Right renal cortex interstitium (tissue), 3 donors: ENCODE measurements at regions not wholly inside any gene's neighbourhood (a gene's known extent, or its start where the extent isn't known, plus 50 kb on each side); places are given as distances from the start of the nearest gene placed in this dataset.

Source experiments
- DNase-seq, 3 donors: peaks; one replicate each; pipeline ENCODE4 v3.0.0-alpha.2; 2013; ENCODE audit warnings: low read depth in 3 of 3, low spot score in 2 of 3

DNA sequence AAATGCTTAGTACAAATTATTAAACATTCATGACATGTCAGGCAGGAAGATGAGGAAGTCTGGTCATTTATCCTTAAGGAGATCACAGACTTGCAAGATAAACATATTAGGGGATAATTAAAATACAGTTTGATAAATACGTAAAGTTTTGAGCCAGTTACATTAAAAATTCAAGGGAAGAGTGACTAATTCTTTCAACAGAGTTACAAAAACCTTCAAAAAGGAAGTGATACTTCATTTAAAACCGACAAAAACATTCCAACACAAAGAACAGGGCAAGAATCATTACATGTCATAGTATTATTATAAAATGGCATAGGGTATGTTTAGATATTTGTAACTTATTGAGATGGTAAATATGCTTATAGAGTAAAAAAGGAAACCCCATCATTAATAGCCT is 636.0 kb downstream of the NR4A2 start:
- no peak for DNase-seq

GRCh38 chr2:155695505-155695904 is 637.0 kb downstream of the NR4A2 start:
- DNase-seq: no peak

DNA sequence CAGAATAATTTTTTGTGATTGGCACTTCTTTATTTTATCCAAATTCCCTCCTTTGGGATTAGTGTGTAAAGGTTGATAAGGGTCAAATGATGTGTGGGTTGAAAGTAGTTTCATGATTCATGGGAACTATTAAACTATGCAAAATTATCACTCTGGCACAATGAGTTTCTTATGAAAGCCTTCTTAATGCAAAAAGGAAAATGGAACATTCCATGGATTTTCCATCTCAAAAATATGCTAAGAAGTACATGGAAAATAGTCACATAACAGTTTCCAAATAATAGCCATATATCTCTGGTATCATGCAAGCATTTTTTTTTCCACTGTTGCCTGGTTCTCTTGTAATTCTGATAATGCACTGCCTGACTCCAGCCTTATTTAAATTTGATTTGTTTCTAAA is 639.7 kb downstream of the NR4A2 start:
- DNase-seq: no peak

DNA sequence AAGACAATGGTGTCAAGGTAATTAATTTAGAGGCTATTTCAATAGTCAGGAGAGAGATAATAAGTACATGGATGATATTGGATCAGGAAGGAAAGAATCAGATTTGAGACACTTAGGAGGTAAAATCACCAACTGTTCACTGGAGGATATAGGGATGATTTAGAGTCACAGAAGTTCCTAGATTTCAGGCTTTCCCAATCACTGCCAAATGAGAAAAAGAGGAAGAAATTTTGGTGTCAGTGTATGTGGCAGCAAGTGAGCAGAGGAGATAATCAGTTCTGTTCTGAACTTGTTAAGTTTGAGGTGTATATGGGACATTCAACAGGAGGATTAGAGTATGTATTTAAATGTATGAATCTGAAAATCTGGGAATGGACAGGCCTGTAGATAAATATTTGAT is 640.4 kb downstream of the NR4A2 start:
- DNase-seq: no peak

- no peak for DNase-seq
These were observed 641.7 kb downstream of the NR4A2 start for GRCh38 chr2:155690785-155691184.

- no peak for DNase-seq
These were observed 642.7 kb downstream of the NR4A2 start for GRCh38 chr2:155689791-155690190.

- DNase-seq: no peak
These were observed 645.3 kb downstream of the NR4A2 start for GRCh38 chr2:155687181-155687580.

DNA sequence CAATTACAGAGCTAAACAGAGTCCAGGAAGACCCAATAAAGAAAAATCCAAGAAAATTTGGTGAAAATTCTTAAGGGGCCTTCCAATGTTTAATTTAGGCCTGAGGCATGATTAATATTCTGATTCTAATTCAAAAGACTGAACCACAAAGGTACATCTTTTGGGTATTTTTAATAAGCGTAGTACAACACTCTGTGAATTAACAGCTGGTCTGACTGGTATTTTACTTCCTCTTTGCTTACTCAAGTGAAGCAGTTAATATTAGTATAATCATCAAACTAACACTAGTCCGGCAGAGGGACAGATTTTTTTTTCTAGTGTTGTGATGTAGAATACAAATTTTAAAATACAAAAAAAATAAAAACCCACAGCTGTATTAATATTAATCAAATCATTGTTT is 652.9 kb downstream of the NR4A2 start:
- no peak for DNase-seq

DNA sequence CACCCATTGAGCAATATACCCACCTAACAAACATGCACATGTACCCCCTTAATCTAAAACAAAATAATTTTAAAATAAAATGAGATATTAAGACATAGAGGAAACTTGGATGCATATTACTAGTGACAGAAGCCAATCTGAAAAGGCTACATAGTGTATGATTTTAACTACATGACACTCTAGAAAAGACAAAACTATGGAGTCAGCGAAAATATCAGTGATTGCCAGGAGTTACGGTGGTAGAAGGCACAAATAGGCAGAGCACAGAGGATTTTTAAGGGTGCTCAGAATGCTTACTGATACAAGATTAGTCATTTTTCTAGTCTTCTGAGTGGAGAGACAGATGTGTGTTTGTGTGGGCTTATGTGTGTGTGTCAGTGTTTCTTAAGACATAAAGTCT is 656.6 kb downstream of the NR4A2 start:
- no peak for DNase-seq

DNA sequence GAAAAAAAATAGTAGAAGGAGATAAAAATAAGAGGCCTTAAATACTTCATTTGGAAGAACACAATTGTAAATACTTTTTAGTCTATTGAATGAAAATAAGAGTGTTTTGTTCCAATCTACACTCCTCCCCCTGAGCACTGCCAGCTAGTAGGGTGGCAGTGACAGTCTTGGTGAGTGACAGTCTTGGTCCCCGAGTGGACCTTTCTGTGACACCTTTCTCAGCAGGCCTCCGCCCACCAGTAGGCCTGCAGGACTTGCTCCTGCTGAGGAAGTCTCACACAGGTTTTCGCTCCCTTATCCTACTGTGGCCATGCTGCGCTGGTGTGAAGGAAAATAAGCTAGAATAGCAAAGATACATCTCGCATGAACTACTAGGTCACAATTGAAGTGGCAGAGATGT is 666.8 kb downstream of the NR4A2 start:
- no peak for DNase-seq

DNA sequence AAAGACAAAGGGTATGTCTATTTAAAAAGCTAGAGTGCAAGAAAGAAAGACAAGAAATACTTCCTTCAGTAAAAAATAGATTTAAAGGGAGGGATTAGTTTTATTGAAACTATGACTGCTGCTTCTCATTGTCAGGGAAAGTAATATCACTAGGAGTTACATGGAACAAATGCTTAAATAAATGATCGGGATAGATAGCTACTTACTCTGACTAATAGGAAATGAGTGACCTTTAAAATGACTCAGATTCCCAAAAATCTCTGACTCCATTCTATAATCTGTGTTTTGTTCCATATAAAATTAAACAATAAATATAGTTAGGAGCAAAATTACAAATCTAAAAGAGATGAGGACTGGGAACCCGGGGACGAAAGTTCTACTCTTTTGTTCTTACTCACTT is 669.3 kb downstream of the NR4A2 start:
- DNase-seq: no peak

GRCh38 chr2:155662224-155662623 is 670.3 kb downstream of the NR4A2 start:
- no peak for DNase-seq

GRCh38 chr2:155653176-155653575 is 679.3 kb downstream of the NR4A2 start:
- DNase-seq: no peak

DNA sequence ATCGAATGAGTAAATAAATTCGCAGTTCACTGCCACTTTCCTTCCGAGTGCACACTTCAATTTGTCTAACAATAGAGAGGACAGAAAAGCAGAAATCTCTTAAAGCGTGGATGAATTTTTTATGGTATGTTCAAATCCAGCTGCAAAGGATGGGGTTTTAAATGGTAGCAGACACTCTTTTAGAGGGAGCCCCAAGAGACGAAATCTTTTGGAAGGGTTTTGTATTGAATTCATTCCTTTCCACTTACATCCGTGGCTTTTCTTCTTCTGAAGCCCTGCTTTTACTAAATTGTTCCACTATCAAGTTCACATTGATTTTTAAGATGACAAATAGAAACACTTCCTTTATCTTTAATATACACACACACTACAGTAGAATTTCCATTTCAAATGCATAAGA is 680.7 kb downstream of the NR4A2 start:
- no peak for DNase-seq

GRCh38 chr2:155645791-155646190 is 686.7 kb downstream of the NR4A2 start:
- no peak for DNase-seq

- no peak for DNase-seq
These were observed 689.3 kb downstream of the NR4A2 start for GRCh38 chr2:155643056-155643775.

GRCh38 chr2:155633887-155634570 is 698.5 kb downstream of the NR4A2 start:
- no peak for DNase-seq

GRCh38 chr2:155633060-155633839 is 699.3 kb downstream of the NR4A2 start:
- no peak for DNase-seq

DNA sequence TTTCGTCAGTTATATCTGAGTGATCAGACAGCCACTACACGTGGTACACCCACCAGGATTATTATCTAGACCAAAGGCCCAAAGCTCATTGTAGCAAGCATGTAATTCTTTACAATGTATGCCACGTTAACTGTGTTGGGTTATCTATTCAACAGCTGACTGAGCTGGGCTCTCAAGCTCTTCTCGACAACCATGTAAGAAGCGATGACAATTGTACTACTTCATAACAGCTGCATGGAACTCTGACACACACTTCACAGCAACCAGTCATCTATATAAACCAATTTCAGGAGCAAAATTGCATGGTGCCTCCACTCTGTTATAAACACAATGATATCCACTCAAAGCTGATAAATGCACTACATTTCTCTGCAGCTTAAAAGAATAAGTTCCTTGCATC is 701.8 kb downstream of the NR4A2 start:
- no peak for DNase-seq

GRCh38 chr2:155622443-155622842 is 710.1 kb downstream of the NR4A2 start:
- DNase-seq: no peak

- DNase-seq: no peak
These were observed 731.4 kb downstream of the NR4A2 start for GRCh38 chr2:155600914-155601760.
